HT-29 (cell line): ENCODE measurements at regions not wholly inside any gene's neighbourhood (a gene's known extent, or its start where the extent isn't known, plus 50 kb on each side); places are given as distances from the start of the nearest gene placed in this dataset.
A peak's percentile ranks its signal among the peaks of the same experiment; 100 is the strongest.
"Not testable (repeated sequence)": the region's sequence is repeated elsewhere in the genome, so short reads cannot be mapped to it uniquely, and the experiment has no call there.

Experiments used
- DNase-seq: peaks from one replicate; pipeline ENCODE4 v3.0.0-alpha.2; 2015; ENCODE audit warnings: low spot score

DNA sequence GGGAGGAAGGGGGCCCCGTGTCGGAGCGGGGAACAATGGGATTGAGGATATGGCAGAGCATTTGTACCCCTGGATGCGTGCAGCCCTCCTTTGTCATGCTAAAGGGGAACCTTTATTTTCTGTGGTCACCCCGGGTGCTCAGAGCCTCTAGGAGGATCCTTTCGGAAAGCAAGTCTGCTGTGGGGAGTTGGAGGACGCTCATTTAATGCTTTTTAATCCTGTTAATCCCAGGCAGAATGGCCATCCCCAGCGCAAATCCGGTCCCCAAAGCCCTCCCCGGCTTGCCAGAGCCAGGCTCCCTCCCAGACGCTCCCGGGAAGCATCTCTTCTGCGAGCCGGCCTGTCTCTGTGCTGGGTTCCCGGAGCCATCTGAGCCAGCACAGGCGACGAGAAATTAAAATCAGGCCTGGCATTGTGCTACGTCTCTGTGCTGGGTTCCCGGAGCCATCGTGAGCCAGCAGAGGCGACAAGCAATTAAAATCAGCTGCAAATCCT lies 113.2 kb upstream of the PPP2R3B start:
- no peak for DNase-seq

DNA sequence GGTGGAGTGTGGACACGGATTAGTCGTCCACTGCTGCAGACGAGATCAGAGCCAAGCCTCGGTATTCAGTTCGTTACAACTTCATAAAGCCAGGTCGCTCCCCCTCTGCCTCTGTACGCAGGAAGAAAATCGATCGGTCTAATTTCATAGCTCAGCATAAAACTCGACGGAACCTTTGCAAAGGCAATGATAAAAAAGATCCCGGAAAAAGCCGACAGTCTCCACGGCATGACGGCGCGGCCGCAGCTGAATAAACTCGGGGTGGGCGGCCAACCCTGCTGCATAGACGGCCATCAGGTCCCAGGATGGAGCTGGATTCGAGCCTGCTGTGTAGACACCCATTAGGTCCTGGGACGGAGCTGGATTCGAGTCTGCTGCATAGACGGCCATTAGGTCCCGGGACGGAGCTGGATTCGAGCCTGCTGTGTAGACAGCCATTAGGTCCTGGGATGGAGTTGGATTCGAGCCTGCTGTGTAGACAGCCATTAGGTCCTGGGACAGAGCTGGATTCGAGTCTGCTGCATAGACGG lies 113.8 kb upstream of the PPP2R3B start:
- DNase-seq, result no peak

DNA sequence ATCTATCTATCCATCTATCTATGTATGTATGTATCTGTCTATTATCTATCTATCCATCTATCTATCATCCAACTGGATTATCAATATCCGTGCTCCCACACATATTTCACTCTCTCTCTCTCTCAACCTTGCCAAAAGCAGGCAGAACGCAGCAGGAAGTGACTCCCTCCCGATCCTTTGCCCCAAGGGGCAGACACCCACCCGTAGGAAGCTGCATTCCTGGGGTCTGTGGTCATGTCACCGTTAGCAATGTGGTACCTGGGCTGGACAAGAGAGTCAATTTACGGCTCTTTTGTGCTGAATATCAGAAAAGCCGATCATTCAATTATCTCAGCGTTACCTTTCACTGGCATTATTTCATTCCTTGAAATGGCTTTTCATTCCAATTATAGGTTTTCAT lies 119.6 kb upstream of the PPP2R3B start:
- no peak for DNase-seq

DNA sequence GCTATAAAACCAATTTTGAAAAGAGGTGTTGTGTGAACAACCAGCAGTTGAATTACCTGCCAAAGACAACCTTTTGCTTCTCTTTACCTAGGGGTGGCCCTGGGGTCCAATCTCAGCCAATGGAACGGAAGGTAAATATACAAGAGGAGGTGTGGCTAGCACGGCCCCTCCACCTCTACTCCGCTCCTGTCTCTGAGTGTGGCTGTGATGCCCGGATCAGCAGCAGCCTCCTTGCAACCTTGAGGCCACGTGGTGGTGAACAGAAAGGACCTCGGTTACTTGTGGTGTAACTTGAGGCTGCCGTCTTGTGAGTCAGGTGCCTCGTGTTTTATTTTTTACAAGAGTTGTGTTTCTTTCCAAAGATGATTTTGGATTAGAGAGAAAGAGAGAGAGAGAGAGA lies 121.5 kb upstream of the PPP2R3B start:
- DNase-seq, result no peak

DNA sequence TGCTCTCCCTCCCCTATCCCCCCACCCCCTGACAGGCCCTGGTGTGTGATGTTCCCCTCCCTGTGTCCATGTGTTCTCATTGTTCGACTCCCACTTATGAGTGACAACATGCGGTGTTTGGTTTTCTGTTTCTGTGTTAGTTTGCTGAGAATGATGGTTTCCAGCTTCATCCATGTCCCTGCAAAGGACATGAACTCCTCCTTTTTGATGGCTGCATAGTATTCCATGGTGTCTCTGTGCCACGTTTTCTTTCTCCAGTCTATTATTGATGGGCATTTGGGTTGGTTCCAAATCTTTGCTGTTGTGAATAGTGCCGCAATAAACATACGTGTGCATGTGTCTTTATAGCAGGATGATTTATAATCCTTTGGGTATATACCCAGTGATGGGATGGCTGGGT lies 121.8 kb upstream of the SHOX start:
- DNase-seq, result not testable (repeated sequence)

DNA sequence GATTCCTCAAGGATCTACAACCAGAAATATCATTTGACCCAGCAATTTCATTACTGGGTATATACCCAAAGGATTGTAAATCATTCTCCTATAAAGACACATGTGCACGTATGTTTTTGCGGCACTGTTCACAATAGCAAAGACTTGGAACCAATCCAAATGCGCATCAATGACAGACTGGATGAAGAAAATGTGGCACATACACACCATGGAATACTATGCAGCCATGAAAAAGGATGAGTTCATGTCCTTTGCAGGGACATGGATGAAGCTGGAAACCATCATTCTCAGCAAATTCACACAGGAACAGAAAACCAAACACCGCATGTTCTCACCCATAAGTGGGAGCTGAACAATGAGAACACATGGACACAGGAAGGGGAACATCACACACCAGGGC lies 119.5 kb upstream of the SHOX start:
- DNase-seq, result not testable (repeated sequence)

DNA sequence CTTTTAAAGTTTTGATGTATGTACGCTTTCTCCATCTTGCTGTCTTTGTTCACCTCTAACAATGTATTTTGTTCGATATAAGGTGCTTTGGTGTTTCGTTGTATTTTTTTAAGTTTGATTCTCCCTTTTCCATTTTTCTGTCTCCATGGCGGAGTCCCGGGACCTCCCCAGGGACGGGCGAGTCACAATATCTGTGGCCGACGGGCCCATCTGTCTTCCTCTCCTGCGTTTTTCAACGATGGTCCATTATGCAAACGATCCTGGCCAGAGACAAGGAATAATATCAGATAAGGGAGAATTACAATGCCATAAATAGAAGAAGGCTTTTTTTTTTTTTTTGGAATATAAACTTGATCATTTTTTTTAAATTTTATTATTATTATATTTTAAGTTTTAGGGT lies 112.3 kb upstream of the SHOX start:
- no peak for DNase-seq

DNA sequence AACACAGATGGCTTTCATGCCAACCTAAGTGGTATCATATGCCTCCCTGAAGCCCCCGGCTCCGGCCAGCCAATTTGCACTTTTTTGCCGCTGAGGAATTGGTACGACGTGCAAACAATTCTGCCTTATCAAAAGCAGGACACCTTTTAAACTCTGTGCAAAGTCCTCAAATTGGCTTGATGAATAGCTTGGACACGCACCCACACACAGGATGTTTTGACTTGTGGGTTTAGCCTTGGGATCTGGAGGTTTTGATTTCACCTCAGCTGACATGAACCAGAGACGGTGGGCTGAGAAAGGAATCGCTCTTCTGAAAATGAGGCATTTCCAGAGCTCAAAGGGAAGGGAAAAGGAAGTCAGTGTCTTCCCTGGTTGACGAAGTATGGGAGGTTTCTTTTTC lies 110.8 kb upstream of the SHOX start:
- no peak for DNase-seq

DNA sequence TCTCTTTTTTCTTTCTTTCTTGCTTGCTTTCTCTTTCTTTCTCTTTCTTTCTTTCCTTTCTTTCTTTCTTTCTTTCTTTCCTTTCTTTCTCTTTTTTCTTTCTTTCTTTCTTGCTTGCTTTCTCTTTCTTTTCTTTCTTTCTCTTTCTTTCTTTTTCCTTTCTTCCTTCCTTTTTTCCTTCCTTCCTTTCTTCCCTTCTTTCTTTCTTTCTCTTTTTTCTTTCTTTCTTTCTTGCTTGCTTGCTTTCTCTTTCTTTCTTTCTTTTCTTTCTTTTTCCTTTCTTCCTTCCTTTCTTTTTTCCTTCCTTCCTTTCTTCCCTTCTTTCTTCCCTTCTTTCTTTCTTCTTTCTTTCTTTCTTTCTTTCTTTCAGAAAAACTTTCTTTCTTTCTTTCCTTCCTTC lies 108.1 kb upstream of the SHOX start:
- DNase-seq, result no peak

DNA sequence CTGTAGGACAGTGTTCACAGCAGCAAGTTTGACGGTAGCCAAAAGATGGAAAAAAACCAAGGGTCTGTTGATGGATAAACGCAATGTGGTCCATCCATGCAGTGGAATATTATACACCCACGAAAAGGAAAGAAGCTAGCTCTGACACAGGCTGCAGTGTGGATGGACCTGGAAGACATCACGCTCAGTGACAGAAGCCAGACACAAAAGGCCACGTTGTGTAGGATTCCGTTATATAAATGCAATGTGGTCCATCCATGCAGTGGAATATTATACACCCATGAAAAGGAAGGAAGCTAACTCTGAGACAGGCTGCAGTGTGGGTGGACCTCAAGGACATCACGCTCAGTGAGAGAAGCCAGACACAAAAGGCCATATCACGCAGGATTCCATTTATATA lies 105.5 kb upstream of the SHOX start:
- DNase-seq, result no peak

DNA sequence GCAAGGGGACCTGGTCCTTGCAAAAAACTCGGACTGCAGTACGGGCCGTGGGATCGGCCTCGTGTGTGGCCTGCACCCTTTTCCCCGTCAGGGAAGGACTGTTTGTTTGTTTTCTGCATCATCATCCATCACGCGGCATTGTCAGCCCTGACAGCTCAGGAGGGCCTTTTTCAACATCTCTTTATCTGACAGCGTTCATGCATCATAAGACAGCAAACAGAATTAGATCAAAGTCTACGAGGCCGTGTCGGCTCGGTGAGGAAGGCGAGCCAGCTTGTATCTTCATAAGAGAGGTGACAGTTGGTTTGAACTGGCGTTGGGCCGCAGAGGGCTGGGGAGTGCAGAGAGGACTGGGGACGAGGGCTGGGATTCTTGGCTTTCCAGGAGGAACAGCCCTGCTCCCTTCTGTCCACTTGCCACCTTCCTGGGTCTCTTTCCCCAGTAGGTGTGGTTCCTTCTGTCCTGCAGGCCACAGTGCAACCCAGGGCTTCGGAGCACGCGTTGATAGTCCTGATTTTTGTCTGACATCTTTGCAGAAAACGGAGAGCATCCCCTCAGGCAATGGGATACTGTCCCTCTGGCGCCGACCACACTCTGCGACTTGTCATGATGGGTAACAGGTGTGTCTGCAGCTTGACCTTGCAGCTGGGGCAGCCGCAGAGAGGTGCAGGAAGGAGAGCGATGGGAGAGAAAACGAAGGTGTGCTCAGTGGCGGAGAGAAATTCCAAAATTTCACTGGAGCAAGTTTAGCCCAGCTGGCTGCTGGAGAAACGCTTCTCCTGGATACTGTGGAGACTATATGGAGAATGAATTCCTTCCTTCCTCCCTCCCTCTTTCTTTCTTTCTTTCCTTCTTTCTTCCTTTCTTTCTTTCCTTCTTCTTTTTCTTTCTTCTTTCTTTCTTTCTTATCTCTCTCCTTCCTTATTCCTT lies 104.0 kb upstream of the SHOX start:
- DNase-seq, result peak; percentile 24

DNA sequence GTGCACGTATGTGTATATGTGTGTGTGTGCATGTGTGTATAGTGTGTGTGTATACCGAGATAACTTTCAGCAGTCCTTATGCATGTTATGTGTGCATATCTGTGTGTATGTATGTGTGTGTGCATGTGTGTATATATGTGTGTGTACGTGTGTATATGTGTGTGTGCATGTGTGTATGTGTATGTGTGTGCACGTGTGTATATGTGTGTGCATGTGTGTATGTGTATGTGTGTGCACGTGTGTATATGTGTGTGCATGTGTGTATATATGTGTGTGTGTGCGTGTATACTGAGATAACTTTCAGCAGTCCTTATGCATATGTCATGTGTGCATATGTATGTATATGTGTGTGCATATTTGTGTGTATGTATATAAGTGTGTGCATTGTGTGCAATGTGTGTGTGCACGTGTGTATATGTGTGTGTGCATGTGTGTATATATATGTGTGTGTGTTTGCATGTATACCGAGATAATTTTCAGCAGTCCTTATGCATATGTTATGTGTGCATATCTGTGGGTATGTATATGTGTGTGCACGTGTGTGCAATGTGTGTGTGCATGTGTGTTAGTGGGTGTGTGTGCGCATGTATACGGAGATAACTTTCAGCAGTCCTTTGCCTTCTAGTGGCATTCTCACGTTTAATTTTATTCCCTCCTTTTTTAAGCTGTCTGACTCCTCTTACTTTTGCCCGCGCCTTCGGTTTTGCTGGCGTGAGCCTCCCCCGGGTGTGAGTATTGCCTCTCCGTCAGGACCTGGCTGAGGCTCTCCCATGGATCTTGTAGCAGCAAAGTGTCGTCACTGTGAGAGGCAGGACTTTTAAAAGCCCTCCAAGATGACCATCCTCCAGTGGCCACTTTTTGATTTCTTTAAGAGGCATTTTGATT lies 99.6 kb upstream of the SHOX start:
- DNase-seq, result no peak

DNA sequence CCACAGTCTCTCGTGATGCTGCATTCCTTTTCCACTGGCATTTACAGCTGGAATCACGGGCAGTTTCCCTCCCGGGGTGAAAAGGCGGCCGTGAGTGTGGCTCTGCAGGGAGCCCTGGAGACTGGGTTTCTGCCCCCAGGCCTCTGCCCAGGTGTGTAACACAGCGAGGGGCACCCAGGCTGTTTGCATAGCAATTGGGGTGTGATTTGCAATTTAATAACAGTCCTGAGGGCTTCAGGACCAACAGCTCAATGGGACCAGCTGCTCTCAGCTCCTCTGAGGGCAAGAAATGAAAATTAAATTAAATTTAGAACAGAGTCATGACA lies 99.0 kb upstream of the SHOX start:
- no peak for DNase-seq

DNA sequence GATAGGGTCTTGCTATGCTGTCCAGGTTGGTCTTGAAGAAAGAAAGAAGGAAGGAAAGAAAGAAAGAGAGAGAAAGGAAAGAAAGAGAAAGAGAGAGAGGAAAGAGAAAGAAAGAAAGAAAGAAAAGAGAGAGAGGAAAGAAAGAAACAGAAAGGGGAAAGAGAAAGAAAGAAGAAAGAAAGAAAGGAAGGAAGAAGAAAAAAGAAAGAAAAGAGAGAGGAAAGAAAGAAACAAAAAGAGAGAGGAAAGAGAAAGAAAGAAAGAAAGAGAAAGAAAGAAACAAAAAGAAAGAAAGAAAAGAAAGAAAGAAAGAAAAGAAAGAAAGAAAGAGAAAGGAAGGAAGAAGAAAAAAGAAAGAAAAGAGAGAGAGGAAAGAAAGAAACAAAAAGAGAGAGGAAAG lies 95.8 kb upstream of the SHOX start:
- no peak for DNase-seq

DNA sequence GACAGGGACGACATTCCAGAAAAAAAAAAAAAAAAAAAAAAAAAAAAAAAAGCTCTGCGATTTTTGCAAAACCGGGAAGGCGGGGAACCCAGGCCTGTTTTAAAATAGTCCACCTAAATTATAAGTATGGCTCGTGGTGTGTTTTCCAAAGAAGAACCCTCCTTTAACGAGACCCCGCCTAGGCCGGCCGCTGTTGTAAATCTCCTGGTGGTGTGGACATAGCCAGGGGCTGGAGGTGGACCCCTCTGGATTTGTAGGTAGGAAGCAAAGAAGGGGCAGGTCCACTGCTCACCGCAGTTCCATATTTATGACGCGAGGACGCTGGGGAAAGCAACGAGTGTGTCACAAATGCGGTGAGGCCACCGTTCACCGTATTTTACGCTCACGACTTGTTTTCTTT lies 94.0 kb upstream of the SHOX start:
- no peak for DNase-seq

DNA sequence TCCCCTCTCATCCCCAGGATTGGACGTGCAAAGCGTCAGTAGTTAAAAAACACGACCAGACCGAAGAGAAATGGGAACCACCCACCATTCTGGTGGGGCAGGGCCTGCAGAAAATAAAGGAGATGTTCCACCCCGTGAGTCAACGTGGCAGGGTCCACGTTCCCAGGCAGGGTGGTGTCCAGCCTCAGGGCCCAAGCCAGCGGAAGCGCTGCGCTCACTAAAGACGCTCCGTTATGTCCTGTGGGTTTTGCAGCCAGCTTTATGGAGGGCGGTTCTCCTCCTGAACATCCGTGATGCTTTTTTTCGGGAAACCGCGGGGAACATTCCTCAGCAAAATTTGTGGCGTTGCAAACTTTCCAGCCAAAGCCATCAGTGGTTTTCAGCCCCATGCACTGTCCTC lies 93.4 kb upstream of the SHOX start:
- no peak for DNase-seq

DNA sequence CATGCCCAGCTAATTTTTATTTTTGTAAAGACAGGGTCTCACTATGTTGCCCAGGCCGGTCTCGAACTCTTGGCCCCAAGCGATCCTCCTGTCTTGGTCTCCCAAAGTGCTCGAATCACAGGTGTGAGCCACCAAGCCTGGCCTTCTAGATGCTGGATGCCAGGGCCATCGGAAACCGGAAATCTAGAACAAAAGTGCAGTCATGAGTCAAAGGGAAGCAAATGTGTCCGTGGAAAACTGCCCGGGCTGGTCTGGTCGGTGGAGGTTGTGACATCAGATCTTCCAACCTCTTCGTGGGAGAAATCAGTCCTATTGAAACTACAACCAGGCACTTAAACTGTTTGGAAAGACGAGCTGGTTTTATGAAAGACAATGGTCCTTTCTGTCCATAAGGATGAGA lies 92.3 kb upstream of the SHOX start:
- peak; percentile 48 for DNase-seq

DNA sequence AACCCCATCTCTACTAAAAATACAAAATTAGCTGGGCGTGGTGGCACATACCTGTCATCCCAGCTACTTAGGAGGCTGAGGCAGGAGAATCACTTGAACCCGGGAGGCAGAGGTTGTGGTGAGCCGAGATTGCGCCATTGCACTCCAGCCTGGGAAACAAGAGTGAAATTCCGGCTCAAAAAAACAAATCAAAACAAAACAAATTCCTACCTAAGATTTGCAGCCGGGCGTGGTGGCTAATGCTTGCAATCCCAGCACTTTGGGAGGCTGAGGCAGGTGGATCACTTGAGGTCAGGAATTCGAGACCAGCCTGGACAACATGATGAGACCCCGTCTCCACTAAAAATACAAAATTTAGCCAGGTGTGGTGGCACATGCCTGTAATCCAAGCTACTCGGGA lies 89.6 kb upstream of the SHOX start:
- DNase-seq, result not testable (repeated sequence)

DNA sequence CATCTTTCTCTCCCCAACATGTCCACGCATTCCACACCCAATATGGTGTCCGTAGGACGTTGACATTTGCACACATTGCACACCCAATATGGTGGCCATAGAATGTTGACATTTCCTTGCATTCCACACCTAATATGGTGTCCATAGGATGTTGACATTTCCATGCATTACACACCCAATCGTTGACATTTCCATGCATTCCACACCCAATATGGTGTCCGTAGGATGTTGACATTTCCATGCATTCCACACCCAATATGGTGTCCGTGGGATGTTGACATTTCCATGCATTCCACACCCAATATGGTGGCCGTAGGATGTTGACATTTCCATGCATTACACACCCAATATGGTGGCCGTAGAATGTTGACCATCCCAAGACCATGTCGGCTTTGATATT lies 88.4 kb upstream of the SHOX start:
- no peak for DNase-seq

DNA sequence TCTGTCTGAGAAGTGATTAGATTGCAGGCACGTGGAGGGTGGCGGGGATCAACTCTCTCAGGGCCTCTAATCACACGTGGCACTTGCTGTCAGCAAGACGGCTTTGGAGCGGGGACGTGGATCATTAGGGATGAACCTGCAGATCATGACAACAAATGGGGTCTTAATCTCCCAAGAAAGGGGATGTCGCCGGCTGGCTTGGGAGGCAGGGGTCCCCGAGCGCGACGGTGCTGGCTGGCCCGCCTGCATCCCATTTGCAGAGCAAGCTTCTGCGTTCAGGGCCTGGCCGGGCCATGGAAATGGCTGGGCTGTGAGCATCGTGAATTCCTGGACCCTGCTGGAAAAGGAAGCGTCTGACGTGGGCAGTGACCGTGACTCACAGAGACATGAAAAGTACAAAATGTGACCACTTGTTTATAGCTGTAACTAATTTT lies 85.1 kb upstream of the SHOX start:
- DNase-seq, result no peak

DNA sequence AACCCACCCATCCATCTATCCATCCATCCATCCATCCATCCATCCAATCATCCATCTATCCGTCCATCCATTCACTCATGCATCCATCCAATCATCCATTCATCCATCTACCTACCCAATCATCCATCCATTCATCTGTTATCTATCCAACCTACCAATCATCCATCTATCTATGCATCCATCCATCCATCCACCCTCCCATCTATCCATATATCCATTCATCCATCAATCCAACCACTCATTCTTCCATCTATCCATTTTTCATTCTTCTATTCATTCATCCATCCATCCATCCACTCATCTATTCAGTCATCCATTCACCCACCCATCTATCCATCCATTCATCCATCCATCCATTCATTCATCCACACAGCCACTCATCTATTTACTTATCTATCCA lies 80.1 kb upstream of the SHOX start:
- DNase-seq, result no peak

DNA sequence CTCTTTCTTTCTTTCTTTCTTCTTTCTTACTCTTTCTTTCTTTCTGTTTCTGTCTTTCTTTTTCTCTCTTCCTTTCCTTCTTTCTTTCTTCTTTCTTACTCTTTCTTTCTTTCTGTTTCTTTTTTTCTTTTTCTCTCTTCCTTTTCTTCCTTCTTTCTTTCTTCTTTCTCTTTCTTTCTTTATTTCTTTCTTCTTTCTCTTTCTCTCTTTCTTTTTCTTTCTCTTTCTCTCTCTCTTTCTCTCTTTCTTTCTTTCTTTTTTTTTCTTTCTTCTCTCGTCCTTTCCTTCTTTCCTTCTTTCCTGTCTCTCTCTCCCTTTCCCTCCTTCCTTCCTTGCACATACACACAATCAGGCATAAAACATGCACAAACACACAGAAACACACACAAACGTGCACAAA lies 79.3 kb upstream of the SHOX start:
- no peak for DNase-seq
